ENCODE measurements at regions not wholly inside any gene's neighbourhood (a gene's known extent, or its start where the extent isn't known, plus 50 kb on each side); places are given as distances from the start of the nearest gene placed in this dataset.
A peak's percentile ranks its signal among the peaks of the same experiment; 100 is the strongest.

DNA sequence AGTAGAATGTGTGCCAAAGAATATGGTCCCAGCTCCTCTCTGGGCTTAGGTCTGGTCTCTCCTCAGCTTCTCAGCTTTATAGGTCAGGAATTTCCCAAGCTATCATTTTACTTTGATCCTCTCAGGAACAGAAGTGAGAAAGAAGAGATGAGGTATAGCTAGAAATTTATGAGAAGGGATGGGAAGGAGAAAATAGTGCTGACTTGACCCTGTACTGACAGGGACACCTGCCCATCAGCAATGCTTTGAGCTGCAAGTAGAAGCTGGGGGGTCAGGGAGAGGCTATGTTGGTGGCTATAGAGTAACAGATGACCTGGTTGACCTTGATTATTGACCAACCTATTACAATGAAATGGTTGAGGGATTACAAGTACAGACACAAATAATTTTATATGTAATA, 75.0 kb downstream of the XCL2 start:
- Histone ChIP-seq H3K23ac (ENCODE audit: low read length in 2 of 2) (no peak overlapping the region), H3K18ac (ENCODE audit: low read depth in 1 of 2, low read length in 2 of 2) (no peak overlapping the region), H4K91ac (ENCODE audit: low read length) (no peak overlapping the region), H4K8ac (ENCODE audit: low read length) (no peak overlapping the region), H3K27ac (ENCODE audit: low read length, poor library complexity, severe bottlenecking) (peak overlapping the region; percentile 96), H3K27me3 (ENCODE audit: control insufficient read depth in 1 of 2, insufficient read depth in 1 of 2, low read length in 2 of 2) (no peaks in the 10 kb centered on the region), H2BK120ac (ENCODE audit: low read depth, low read length) (peak overlapping the region; percentile 21), H3K36me3 (ENCODE audit: control insufficient read depth in 1 of 2, insufficient read depth in 2 of 2, low read depth in 1 of 2, low read length in 2 of 2) (no peaks in the 10 kb centered on the region), H2AK5ac (ENCODE audit: low read length, severe bottlenecking) (peak overlapping the region; percentile 12), H3K79me1 (replicated peaks; ENCODE audit: low read length, poor library complexity, severe bottlenecking) (no peaks in the 10 kb centered on the region), H3K14ac (ENCODE audit: low read length in 2 of 2) (no peak overlapping the region), H2BK5ac (ENCODE audit: low read depth, low read length, poor library complexity, severe bottlenecking) (peak overlapping the region; percentile 76), H2BK15ac (ENCODE audit: low read depth, poor library complexity, severe bottlenecking) (no peak overlapping the region), H3K4me1 (ENCODE audit: control insufficient read depth, insufficient read depth, low read depth, low read length) (peaks cover 8% of the 10 kb centered on the region), H2AFZ (ENCODE audit: low read depth, low read length) (no peak overlapping the region), H3K9me3 (ENCODE audit: control insufficient read depth, low read length) (no peaks in the 10 kb centered on the region), H2BK12ac (ENCODE audit: low read length in 2 of 2) (peak overlapping the region; percentile 7 to 20), H3K4ac (ENCODE audit: low read depth in 1 of 2, low read length in 2 of 2) (peak overlapping the region in 1 of 2 experiments; percentile 29), H3K9ac (ENCODE audit: low read length) (no peak overlapping the region), H3K4me2 (ENCODE audit: low read length, poor library complexity, severe bottlenecking) (no peak overlapping the region), H3K4me3 (ENCODE audit: insufficient read depth in 1 of 2, low read depth in 1 of 2, low read length in 2 of 2) (no peak overlapping the region)
- no peak for DNase-seq

DNA sequence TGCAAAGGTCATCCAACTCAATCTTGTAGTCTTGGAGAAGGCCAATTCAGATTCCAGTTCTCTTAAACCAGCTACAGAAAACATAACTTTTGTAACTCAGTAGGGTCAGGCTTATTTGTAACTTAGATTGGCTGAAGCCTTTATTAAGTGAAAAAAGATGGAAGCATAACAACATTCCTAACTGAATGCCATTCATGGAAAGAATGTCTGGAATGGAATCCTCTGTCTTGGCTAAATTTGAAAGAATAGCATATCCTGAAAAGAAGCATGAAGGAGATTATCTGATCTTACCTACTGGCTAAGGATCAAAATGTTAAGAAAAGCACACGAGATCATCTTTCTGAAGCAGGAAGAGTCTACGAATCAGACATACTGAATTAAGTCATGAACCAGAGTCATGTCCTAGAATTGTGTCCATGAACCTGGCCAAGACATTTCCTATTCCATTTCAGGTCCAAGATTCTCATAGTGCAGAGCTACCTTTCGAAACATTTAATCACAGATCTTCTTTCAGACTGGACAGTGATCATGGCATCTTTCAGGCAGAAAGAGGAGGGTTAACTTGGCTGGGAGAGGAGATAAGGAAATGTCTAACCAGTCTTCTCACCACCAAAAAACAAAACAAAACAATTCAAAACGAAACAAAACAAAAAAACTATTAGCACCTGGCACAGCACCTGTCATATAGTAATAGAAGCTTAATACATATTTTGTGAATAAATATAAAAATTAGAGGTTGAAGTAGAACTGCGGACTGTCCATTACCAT, 75.6 kb downstream of the XCL2 start:
- Histone ChIP-seq H2AFZ (ENCODE audit: low read depth, low read length) (no peak overlapping the region), H3K4me3 (ENCODE audit: insufficient read depth in 1 of 2, low read depth in 1 of 2, low read length in 2 of 2) (no peak overlapping the region), H3K4ac (ENCODE audit: low read depth in 1 of 2, low read length in 2 of 2) (no peak overlapping the region), H3K79me1 (replicated peaks; ENCODE audit: low read length, poor library complexity, severe bottlenecking) (no peaks in the 10 kb centered on the region), H3K36me3 (ENCODE audit: control insufficient read depth in 1 of 2, insufficient read depth in 2 of 2, low read depth in 1 of 2, low read length in 2 of 2) (no peaks in the 10 kb centered on the region), H3K23ac (ENCODE audit: low read length in 2 of 2) (no peak overlapping the region), H3K4me2 (ENCODE audit: low read length, poor library complexity, severe bottlenecking) (no peak overlapping the region), H3K9ac (ENCODE audit: low read length) (no peak overlapping the region), H2BK120ac (ENCODE audit: low read depth, low read length) (no peak overlapping the region), H2BK5ac (ENCODE audit: low read depth, low read length, poor library complexity, severe bottlenecking) (no peak overlapping the region), H3K18ac (ENCODE audit: low read depth in 1 of 2, low read length in 2 of 2) (no peak overlapping the region), H3K27ac (ENCODE audit: low read length, poor library complexity, severe bottlenecking) (peak overlapping the region; percentile 96), H4K91ac (ENCODE audit: low read length) (no peak overlapping the region), H3K14ac (ENCODE audit: low read length in 2 of 2) (no peak overlapping the region), H3K27me3 (ENCODE audit: control insufficient read depth in 1 of 2, insufficient read depth in 1 of 2, low read length in 2 of 2) (no peaks in the 10 kb centered on the region), H2AK5ac (ENCODE audit: low read length, severe bottlenecking) (peak overlapping the region; percentile 73), H3K4me1 (ENCODE audit: control insufficient read depth, insufficient read depth, low read depth, low read length) (peaks cover 8% of the 10 kb centered on the region), H2BK15ac (ENCODE audit: low read depth, poor library complexity, severe bottlenecking) (no peak overlapping the region), H3K9me3 (ENCODE audit: control insufficient read depth, low read length) (no peaks in the 10 kb centered on the region), H4K8ac (ENCODE audit: low read length) (no peak overlapping the region), H2BK12ac (ENCODE audit: low read length in 2 of 2) (peak overlapping the region in 1 of 2 experiments; percentile 77)
- no peak for DNase-seq
- 65% methylated on average over 4 of the region's 5 CpGs for WGBS

DNA sequence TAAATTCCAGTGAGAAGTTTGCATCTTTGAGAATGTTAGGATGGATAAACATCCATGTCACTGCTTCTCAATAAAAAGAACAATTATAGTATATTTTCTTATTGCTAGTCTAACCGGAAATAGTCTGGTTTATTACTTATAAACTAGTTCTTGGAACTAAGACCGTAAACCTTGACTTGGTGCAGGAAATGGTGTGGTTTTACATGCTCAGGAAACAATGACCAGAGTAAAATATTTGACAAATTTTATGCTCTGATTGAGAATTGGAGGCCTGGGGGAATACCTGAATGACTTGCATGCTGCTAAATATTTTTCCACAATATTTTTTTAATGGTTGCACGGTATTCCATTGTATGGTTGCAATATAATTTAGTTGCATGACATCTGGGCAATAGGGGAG, 76.3 kb downstream of the XCL2 start:
- Histone ChIP-seq H3K27ac (ENCODE audit: low read length, poor library complexity, severe bottlenecking) (peak overlapping the region; percentile 96), H3K4me3 (ENCODE audit: insufficient read depth in 1 of 2, low read depth in 1 of 2, low read length in 2 of 2) (no peak overlapping the region), H3K79me1 (replicated peaks; ENCODE audit: low read length, poor library complexity, severe bottlenecking) (no peaks in the 10 kb centered on the region), H3K4ac (ENCODE audit: low read depth in 1 of 2, low read length in 2 of 2) (no peak overlapping the region), H4K91ac (ENCODE audit: low read length) (no peak overlapping the region), H3K23ac (ENCODE audit: low read length in 2 of 2) (no peak overlapping the region), H4K8ac (ENCODE audit: low read length) (no peak overlapping the region), H3K4me2 (ENCODE audit: low read length, poor library complexity, severe bottlenecking) (no peak overlapping the region), H3K27me3 (ENCODE audit: control insufficient read depth in 1 of 2, insufficient read depth in 1 of 2, low read length in 2 of 2) (no peaks in the 10 kb centered on the region), H2BK120ac (ENCODE audit: low read depth, low read length) (no peak overlapping the region), H3K18ac (ENCODE audit: low read depth in 1 of 2, low read length in 2 of 2) (no peak overlapping the region), H2BK12ac (ENCODE audit: low read length in 2 of 2) (no peak overlapping the region), H3K4me1 (ENCODE audit: control insufficient read depth, insufficient read depth, low read depth, low read length) (peaks cover 8% of the 10 kb centered on the region), H2AFZ (ENCODE audit: low read depth, low read length) (no peak overlapping the region), H3K9ac (ENCODE audit: low read length) (no peak overlapping the region), H3K36me3 (ENCODE audit: control insufficient read depth in 1 of 2, insufficient read depth in 2 of 2, low read depth in 1 of 2, low read length in 2 of 2) (no peaks in the 10 kb centered on the region), H2BK15ac (ENCODE audit: low read depth, poor library complexity, severe bottlenecking) (no peak overlapping the region), H2AK5ac (ENCODE audit: low read length, severe bottlenecking) (no peak overlapping the region), H3K14ac (ENCODE audit: low read length in 2 of 2) (no peak overlapping the region), H2BK5ac (ENCODE audit: low read depth, low read length, poor library complexity, severe bottlenecking) (no peak overlapping the region), H3K9me3 (ENCODE audit: control insufficient read depth, low read length) (no peaks in the 10 kb centered on the region)
- DNase-seq = no peak
- WGBS = 88% methylated on average over 3 of the region's 3 CpGs

DNA sequence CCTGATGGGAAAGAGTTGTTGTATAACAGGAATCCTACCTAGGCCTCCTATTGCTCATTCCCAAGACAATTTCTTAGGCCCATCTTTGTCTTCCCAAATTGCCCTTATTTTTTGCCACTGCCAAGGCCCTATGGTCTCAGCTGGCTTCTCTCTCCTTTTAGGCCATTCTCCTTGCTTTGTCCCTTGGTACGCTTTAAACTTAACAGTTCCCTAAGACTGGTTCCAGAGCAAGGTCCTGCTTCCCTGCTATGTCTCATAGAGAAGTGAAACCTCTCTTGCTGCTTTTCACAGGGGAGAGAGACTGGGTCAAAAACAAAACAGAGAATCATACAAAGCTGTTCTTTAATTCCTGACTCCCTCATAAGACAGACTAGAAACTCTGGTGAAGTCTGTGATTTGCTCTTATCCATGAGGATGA, 77.1 kb downstream of the XCL2 start:
- Histone ChIP-seq H2AK5ac (ENCODE audit: low read length, severe bottlenecking) (peak overlapping the region; percentile 86), H3K18ac (ENCODE audit: low read depth in 1 of 2, low read length in 2 of 2) (no peak overlapping the region), H4K8ac (ENCODE audit: low read length) (no peak overlapping the region), H3K36me3 (ENCODE audit: control insufficient read depth in 1 of 2, insufficient read depth in 2 of 2, low read depth in 1 of 2, low read length in 2 of 2) (no peaks in the 10 kb centered on the region), H3K14ac (ENCODE audit: low read length in 2 of 2) (no peak overlapping the region), H4K91ac (ENCODE audit: low read length) (no peak overlapping the region), H3K9me3 (ENCODE audit: control insufficient read depth, low read length) (peaks cover under 1% of the 10 kb centered on the region), H3K79me1 (replicated peaks; ENCODE audit: low read length, poor library complexity, severe bottlenecking) (no peaks in the 10 kb centered on the region), H3K23ac (ENCODE audit: low read length in 2 of 2) (no peak overlapping the region), H2AFZ (ENCODE audit: low read depth, low read length) (no peak overlapping the region), H3K4me1 (ENCODE audit: control insufficient read depth, insufficient read depth, low read depth, low read length) (peaks cover 8% of the 10 kb centered on the region), H3K27me3 (ENCODE audit: control insufficient read depth in 1 of 2, insufficient read depth in 1 of 2, low read length in 2 of 2) (no peaks in the 10 kb centered on the region), H2BK120ac (ENCODE audit: low read depth, low read length) (no peak overlapping the region), H3K4ac (ENCODE audit: low read depth in 1 of 2, low read length in 2 of 2) (peak overlapping the region in 1 of 2 experiments; percentile 49), H3K4me3 (ENCODE audit: insufficient read depth in 1 of 2, low read depth in 1 of 2, low read length in 2 of 2) (no peak overlapping the region), H2BK12ac (ENCODE audit: low read length in 2 of 2) (peak overlapping the region in 1 of 2 experiments; percentile 87), H3K27ac (ENCODE audit: low read length, poor library complexity, severe bottlenecking) (peak overlapping the region; percentile 76), H2BK5ac (ENCODE audit: low read depth, low read length, poor library complexity, severe bottlenecking) (no peak overlapping the region), H2BK15ac (ENCODE audit: low read depth, poor library complexity, severe bottlenecking) (no peak overlapping the region), H3K4me2 (ENCODE audit: low read length, poor library complexity, severe bottlenecking) (no peak overlapping the region), H3K9ac (ENCODE audit: low read length) (no peak overlapping the region)
- 100% methylated on average over 1 of the region's 1 CpG for WGBS
- no peak for DNase-seq

Measured in mesenchymal stem cell (in vitro differentiated cells and primary cell).